ENCODE measurements at regions not wholly inside any gene's neighbourhood (a gene's known extent, or its start where the extent isn't known, plus 50 kb on each side); places are given as distances from the start of the nearest gene placed in this dataset.

DNA sequence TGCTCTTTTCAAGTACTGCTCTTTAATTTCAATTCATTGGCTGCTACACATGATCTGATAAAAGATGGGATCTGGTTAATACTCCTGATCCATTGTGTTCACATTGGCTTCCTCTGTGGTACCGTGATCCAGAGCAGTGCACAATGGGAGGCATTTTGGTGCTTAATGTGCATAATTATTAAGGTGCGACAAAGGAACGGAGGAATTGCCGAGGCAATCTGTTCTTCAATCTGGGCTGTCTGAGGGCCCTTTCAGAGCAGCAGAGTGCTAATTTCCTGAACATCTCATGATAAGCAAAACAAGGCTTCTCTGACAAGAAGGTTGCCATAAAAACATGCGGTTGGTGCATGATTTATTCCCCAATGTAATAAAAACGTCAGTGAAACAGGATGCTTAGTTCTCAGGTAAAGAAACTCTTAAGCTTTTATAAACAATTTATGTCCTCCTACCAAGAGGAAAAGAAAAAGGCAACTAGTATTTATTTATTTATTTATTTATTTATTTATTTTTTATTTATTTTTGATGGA, 64.0 kb upstream of the EPHA3 start:
- H3K27me3 Mint-ChIP-seq = no peaks in the 10 kb centered on the region
- TF ChIP-seq, protein P1, sequence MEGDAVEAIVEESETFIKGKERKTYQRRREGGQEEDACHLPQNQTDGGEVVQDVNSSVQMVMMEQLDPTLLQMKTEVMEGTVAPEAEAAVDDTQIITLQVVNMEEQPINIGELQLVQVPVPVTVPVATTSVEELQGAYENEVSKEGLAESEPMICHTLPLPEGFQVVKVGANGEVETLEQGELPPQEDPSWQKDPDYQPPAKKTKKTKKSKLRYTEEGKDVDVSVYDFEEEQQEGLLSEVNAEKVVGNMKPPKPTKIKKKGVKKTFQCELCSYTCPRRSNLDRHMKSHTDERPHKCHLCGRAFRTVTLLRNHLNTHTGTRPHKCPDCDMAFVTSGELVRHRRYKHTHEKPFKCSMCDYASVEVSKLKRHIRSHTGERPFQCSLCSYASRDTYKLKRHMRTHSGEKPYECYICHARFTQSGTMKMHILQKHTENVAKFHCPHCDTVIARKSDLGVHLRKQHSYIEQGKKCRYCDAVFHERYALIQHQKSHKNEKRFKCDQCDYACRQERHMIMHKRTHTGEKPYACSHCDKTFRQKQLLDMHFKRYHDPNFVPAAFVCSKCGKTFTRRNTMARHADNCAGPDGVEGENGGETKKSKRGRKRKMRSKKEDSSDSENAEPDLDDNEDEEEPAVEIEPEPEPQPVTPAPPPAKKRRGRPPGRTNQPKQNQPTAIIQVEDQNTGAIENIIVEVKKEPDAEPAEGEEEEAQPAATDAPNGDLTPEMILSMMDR (IDR thresholded peaks at IDR 0.05) = no peak
- ATAC-seq (no peak), DNase-seq (no peak)
- no peaks in the 10 kb centered on the region for H3K9me3 Mint-ChIP-seq
- ChIA-PET CTCF (no interaction called here), POLR2A (no interaction called here)
- no peak overlapping the region for H3K27ac Mint-ChIP-seq
- intact Hi-C loops (cut with micrococcal nuclease) = no loop called here
- no peaks in the 10 kb centered on the region for H3K36me3 Mint-ChIP-seq (ENCODE audit: low read depth)
- H3K4me1 Mint-ChIP-seq (ENCODE audit: low read depth) = no peaks in the 10 kb centered on the region
- no peak overlapping the region for H3K4me3 Mint-ChIP-seq

DNA sequence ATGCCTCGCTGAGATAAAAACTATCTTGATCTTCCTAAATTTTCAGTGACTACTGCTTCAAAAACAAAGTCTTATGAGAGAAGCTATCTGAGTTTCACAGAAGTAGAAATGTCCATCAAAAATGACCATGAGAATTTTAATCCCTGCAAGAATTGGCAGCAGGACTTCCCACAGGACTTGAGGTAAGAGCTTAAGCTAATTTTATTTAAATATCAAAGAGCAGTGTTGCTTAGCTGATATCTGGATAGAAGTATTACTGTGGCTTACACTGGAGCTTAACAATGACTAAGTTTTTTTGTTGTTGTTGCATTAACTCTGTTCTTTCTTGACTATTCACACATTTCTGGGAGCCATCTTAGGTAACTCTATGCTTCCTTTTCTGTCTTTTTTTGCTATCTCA, 60.8 kb upstream of the EPHA3 start:
- Mint-ChIP-seq H3K27me3 (no peaks in the 10 kb centered on the region), H3K4me1 (ENCODE audit: low read depth) (no peaks in the 10 kb centered on the region), H3K9me3 (peaks cover 7% of the 10 kb centered on the region), H3K36me3 (ENCODE audit: low read depth) (no peaks in the 10 kb centered on the region), H3K4me3 (no peak overlapping the region), H3K27ac (no peak overlapping the region)
- no peak for DNase-seq
- ChIA-PET POLR2A (no interaction called here), CTCF (no interaction called here)
- TF ChIP-seq, protein P1 (IDR thresholded peaks at IDR 0.05) = no peak
- intact Hi-C loops (cut with micrococcal nuclease) = no loop called here
- ATAC-seq = no peak

DNA sequence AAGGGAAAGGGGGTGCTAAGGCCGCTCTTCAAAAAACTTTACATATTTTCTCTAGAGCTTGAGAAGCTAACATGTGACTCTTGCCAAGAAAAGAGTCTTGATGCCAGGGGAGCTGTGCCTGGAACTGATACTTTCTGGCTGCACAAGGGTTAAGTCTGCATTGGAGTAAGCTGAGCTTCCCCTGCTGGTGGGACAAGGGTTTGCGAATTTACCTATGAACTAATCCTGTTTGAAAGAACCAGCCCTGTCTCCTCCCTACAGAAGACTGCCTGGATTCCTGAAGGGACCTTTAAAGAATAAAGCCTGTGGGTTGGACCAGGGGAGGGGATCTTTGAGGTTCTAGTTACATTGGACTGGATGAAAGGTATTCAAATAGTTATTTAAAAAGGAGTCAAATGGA, 58.3 kb upstream of the EPHA3 start:
- DNase-seq (no peak), ATAC-seq (no peak)
- intact Hi-C loops (cut with micrococcal nuclease) = no loop called here
- Mint-ChIP-seq H3K4me1 (ENCODE audit: low read depth) (no peaks in the 10 kb centered on the region), H3K9me3 (peaks cover 7% of the 10 kb centered on the region), H3K4me3 (no peak overlapping the region), H3K27ac (no peak overlapping the region), H3K27me3 (no peaks in the 10 kb centered on the region), H3K36me3 (ENCODE audit: low read depth) (no peaks in the 10 kb centered on the region)
- CTCF ChIA-PET = no interaction called here
- POLR2A ChIA-PET = no interaction called here
- TF ChIP-seq, protein P1 (IDR thresholded peaks at IDR 0.05) = no peak

DNA sequence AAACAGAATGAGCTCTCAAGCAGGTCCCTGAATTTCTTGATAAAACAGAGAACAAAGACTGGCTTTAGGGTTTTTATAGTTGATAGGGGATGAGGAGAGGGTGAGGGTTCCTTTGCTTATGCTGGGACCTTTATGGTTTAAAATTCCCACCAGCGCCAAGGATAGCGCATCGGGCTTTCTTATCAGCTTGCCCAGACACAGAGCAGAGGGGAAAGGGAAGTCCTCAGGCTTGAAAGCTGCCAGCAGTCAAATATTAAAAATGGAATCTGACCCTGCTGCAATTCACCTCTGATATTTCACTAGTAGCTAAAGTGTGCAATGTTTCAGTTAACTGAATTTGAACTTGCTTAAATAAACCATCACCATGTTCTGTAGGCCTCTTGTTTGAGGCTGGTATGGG, 55.0 kb upstream of the EPHA3 start:
- Mint-ChIP-seq H3K4me3 (no peak overlapping the region), H3K4me1 (ENCODE audit: low read depth) (no peaks in the 10 kb centered on the region), H3K36me3 (ENCODE audit: low read depth) (no peaks in the 10 kb centered on the region), H3K9me3 (peaks cover 7% of the 10 kb centered on the region), H3K27ac (no peak overlapping the region), H3K27me3 (no peaks in the 10 kb centered on the region)
- ATAC-seq = no peak
- intact Hi-C loops (cut with micrococcal nuclease) = no loop called here
- TF ChIP-seq, protein P1 (IDR thresholded peaks at IDR 0.05) = no peak
- CTCF ChIA-PET = no interaction called here
- DNase-seq = no peak
- POLR2A ChIA-PET = no interaction called here

DNA sequence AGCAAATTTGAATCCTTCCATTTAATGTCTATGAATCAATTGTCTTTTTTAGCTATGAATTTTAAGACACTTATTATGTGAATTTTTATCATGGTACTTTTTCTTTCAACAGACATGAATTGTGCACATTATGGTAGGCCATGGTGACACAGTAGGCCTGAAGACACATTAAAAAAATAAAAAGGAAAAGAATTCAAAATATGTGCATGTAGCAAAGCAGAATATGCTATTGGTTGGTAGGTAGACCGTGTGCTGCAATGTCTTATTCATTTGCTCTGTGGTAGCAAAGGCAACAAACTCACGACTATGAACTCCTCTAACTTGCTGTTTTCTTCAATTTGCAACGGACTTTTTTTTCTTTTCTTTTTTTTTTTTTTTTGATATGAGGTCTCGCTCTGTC, 50.0 kb upstream of the EPHA3 start:
- intact Hi-C loops (cut with micrococcal nuclease) = no loop called here
- Mint-ChIP-seq H3K27me3 (no peaks in the 10 kb centered on the region), H3K4me3 (no peak overlapping the region), H3K4me1 (ENCODE audit: low read depth) (no peaks in the 10 kb centered on the region), H3K36me3 (ENCODE audit: low read depth) (no peaks in the 10 kb centered on the region), H3K9me3 (no peaks in the 10 kb centered on the region), H3K27ac (no peak overlapping the region)
- TF ChIP-seq, protein P1 (IDR thresholded peaks at IDR 0.05) = no peak
- CTCF ChIA-PET = no interaction called here
- DNase-seq (no peak), ATAC-seq (no peak)
- POLR2A ChIA-PET = no interaction called here
